Activated T-cell treated with anti-CD3 and anti-CD28 coated beads, Interleukin-2, amount 50 U/mL, for 4 hours (primary cell): ENCODE measurements at regions not wholly inside any gene's neighbourhood (a gene's known extent, or its start where the extent isn't known, plus 50 kb on each side); places are given as distances from the start of the nearest gene placed in this dataset.

Source experiments
- ATAC-seq, 2 donors: fragments of 200-7000 bp; cut with Tn5 transposase; one replicate each; pipeline ENCODE4 v1.10.0; 2021
- DNase-seq: peaks from one replicate; pipeline ENCODE4 v3.0.0-alpha.2; 2020
- H3K27me3 Mint-ChIP-seq: one replicate; pipeline ENCODE4 v1.8.0; 2021; ENCODE audit warnings: low read depth, mixed read lengths
- H3K36me3 Mint-ChIP-seq: one replicate; pipeline ENCODE4 v1.8.0; 2022; ENCODE audit warnings: mixed read lengths; ENCODE audit not compliant: insufficient read depth
- H3K4me1 Mint-ChIP-seq: one replicate; pipeline ENCODE4 v1.8.0; 2021; ENCODE audit warnings: low read depth, mixed read lengths
- H3K4me3 Mint-ChIP-seq: one replicate; pipeline ENCODE4 v1.8.0; 2021; ENCODE audit warnings: mild to moderate bottlenecking, moderate library complexity, mixed read lengths
- H3K9me3 Mint-ChIP-seq: one replicate; pipeline ENCODE4 v1.8.0; 2021; ENCODE audit warnings: mixed read lengths

DNA sequence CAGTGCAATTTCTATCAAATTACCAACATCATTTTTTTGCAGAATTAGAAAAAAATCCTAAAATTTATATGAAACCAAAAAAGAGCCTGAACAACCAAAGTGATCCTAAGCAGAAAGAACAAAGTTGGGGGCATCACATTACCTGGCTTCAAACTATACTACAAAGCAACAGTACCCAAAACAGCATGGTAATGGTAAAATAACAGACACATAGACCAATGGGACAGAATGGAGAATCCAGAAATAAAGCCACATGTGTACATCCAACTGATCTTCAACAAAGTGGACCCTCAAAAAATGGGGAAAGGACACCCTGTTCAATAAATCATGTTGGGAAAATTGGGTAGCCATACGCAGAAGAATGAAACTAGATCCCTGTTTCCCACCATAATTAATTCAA, 245.7 kb upstream of the CTAGE1 start:
- no peak overlapping the region for H3K4me3 Mint-ChIP-seq
- peaks cover 14% of the 10 kb centered on the region for H3K9me3 Mint-ChIP-seq
- H3K4me1 Mint-ChIP-seq: no peaks in the 10 kb centered on the region
- no peaks in the 10 kb centered on the region for H3K36me3 Mint-ChIP-seq
- no peak for ATAC-seq
- H3K27me3 Mint-ChIP-seq: no peaks in the 10 kb centered on the region
- DNase-seq: no peak

DNA sequence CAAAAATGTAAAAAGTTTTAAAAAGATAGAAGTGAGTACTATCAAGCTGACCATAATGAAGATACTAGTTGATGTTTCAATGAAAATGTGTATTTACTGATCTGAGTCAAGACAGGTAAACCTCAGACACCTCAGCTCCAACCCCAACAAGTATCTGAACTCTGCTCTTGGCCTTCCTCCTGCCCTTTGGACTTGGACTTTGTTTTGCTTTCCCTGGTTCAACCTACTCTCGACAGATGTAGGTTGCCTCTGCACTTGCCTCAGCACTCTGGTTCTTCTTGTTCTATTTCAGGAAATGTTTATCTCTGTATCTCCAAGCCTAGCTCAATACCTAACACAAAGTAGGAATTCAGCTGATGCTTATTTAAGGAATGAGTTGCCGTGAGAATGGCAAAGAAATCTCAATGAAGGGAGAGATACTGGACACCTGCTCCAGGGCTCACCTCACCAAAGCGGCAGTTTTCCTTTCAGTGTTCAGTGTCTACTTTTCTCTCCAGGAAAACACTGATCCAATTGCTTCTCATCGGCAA, 248.8 kb upstream of the CTAGE1 start:
- DNase-seq: no peak
- Mint-ChIP-seq H3K9me3 (peaks cover 9% of the 10 kb centered on the region), H3K4me1 (no peaks in the 10 kb centered on the region), H3K36me3 (no peaks in the 10 kb centered on the region), H3K4me3 (no peak overlapping the region), H3K27me3 (no peaks in the 10 kb centered on the region)
- no peak for ATAC-seq

DNA sequence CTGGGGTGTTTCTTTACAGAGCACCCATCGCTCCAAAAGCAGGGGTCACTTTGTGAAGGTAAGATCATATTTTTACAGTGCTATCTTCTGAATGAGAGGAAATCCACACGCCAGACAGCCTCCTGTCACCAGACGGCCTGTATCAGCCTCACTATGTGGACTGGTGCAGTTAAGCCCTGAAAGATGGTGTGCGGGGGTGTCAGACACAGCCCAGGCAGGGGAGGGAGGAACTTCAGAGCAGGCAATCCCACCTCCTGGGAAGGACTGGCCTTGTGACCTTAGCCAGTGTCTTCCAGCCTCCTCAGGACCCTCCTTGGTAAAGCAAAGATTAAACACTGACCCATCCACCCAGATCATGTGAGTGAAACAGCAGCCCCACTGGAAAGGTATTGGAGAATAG, 249.4 kb upstream of the CTAGE1 start:
- Mint-ChIP-seq H3K4me3 (no peak overlapping the region), H3K4me1 (no peaks in the 10 kb centered on the region), H3K27me3 (no peaks in the 10 kb centered on the region), H3K36me3 (no peaks in the 10 kb centered on the region), H3K9me3 (peaks cover 9% of the 10 kb centered on the region)
- ATAC-seq: no peak
- no peak for DNase-seq

DNA sequence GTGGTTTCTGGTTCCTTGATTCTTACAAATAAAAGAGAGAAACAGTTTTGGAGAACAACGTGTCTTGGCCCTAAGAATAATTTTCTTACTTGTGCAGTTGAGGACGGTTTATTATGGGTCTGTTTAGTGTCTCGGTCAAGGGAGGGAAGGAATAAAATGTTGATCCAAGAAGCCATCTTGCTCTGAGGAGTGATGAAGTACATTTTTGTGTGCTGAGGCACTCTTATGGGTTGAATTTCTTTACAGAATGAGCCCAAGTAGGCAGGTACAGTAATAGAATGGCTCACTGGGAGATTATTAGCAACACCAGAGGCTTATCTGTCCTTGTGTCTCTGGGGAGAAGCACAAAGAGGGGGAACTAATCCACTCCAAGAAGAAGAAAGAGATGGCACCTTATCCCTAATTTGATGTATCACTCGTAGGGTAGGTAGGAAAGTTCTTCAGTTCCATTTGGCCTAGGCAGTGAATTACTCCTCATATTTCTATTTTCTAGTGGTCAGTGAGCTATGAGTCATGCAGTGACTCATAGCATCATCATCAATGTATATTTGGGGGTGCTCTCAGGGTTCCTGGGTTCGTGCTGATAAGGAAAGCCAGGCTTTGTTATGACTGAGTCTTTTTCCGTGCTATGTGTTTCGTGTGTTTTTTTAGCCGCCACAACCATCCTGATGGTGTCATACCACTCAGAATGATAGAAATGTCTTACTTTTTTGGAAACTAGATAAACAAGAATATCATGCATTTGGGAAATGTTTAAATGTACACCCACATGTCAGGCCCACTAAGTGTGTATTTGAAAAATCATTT, 250.1 kb upstream of the CTAGE1 start:
- DNase-seq (no peak), ATAC-seq (no peak)
- no peak overlapping the region for H3K4me3 Mint-ChIP-seq
- H3K27me3 Mint-ChIP-seq: no peaks in the 10 kb centered on the region
- peaks cover 9% of the 10 kb centered on the region for H3K9me3 Mint-ChIP-seq
- no peaks in the 10 kb centered on the region for H3K36me3 Mint-ChIP-seq
- H3K4me1 Mint-ChIP-seq: no peaks in the 10 kb centered on the region

DNA sequence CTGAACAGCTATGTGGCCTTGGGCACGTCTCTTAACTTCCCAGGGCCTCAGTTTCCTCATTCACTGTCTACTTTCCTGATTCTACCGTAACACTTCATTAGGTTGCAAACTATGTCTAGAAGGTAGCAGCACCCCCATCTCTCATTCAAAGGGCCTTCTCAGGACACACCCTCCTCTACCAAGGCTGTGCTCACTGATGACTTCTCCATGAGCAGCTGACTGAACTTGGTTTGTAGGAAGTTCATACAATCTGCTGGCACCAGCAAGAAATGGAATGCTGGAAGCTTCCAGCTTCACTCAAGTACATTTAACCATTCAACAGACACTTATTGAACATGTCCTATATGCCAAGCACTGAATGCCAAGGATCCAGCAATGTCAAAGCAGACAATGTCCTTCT, 250.8 kb upstream of the CTAGE1 start:
- Mint-ChIP-seq H3K27me3 (no peaks in the 10 kb centered on the region), H3K9me3 (peaks cover 4% of the 10 kb centered on the region), H3K4me1 (no peaks in the 10 kb centered on the region), H3K36me3 (no peaks in the 10 kb centered on the region), H3K4me3 (no peak overlapping the region)
- no peak for ATAC-seq
- no peak for DNase-seq

DNA sequence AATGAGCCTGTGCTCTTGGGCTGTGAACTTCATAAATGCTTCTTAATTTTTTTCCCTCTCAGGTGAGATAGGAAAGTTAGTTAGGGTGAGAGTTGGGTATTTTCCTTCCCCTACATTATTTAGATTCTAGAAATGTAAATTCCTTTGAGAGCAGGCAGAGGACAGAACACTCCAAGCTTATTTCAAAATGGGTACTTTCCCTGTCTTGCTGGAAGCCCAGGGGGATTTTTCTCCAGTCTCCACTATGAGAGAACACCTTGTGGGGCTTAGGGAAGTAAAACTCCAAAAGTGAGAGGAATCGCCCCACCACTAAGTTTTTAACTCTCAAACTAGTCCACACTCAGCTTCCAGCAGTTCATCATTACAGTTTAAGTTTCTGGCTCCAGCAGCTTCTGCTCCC, 253.2 kb upstream of the CTAGE1 start:
- no peak for DNase-seq
- no peaks in the 10 kb centered on the region for H3K27me3 Mint-ChIP-seq
- no peaks in the 10 kb centered on the region for H3K9me3 Mint-ChIP-seq
- H3K4me1 Mint-ChIP-seq: no peaks in the 10 kb centered on the region
- no peak overlapping the region for H3K4me3 Mint-ChIP-seq
- ATAC-seq: no peak
- H3K36me3 Mint-ChIP-seq: no peaks in the 10 kb centered on the region

DNA sequence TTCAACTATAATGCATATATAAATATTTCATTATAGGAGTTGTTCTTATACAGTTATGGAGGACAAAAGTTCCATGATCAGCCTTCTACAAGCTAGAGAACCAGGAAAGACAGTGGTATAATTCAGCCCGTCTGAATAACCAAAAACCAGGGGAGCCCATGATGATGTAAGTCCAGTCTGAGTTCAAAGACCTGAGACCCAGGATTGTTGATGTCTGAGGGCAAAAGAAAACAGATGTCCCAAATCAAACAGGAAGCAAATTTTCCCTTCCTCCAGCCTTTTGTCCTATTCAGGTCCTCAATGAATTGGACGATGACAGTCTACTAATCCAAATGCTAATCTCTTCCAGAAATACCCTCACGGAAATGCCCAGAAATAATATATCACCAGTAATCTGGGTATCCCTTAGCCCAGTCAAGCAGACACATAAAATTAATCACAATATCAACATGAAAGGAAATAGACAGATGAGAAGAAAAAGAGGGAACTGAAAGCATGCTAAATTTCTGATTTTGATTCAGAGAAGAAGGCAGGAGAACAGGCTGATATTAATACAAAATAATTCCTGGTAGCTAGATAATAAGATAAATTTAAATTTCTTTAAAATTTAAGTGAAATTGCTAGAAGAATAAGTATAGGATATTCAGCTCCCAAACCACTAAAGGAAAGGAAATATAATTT, 255.6 kb upstream of the CTAGE1 start:
- H3K9me3 Mint-ChIP-seq: no peaks in the 10 kb centered on the region
- H3K27me3 Mint-ChIP-seq: no peaks in the 10 kb centered on the region
- H3K4me3 Mint-ChIP-seq: no peak overlapping the region
- H3K4me1 Mint-ChIP-seq: no peaks in the 10 kb centered on the region
- no peak for ATAC-seq
- no peaks in the 10 kb centered on the region for H3K36me3 Mint-ChIP-seq
- no peak for DNase-seq

DNA sequence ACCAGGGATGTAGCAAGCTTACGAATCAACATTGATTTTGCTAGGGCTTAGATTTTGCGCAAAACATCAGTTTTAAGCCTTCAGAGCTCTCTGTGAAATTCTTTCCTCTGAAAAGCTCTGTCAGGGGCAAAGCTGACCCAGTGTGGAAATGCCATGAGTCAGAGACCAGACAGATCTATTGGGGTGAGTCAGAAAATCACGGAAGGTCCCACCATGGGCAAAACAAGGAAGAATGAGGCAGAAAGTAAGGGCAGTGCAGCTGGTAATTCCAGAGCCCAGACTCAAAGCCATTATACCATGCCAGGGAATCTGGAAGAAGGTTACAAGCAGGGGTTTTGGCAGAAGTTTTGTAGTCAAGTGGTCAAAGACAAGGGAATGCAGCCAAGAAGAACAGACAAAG, 256.6 kb upstream of the CTAGE1 start:
- Mint-ChIP-seq H3K9me3 (no peaks in the 10 kb centered on the region), H3K36me3 (no peaks in the 10 kb centered on the region), H3K4me3 (no peak overlapping the region), H3K4me1 (no peaks in the 10 kb centered on the region), H3K27me3 (no peaks in the 10 kb centered on the region)
- ATAC-seq (no peak), DNase-seq (no peak)

DNA sequence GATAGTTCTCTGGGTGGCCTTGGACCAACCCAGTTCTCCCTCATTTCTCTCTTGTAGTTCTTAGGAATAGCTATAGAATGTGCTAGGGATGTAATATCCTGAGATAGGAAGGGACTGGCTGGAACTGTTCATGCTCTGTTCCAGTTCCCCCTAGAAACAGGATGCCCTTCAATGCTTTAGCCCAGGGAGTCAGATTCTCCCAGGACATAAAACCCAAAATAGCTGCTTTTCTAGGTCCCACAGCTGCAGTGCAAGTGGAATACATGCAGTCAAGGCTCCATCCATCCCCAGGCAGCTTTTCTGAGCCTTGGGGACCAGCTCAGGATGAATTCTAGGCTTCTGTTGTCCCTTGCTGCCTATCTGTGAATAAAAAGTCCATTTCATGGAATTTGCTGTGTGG, 257.3 kb upstream of the CTAGE1 start:
- DNase-seq: no peak
- no peak for ATAC-seq
- Mint-ChIP-seq H3K36me3 (no peaks in the 10 kb centered on the region), H3K4me1 (no peaks in the 10 kb centered on the region), H3K27me3 (no peaks in the 10 kb centered on the region), H3K4me3 (no peak overlapping the region), H3K9me3 (no peaks in the 10 kb centered on the region)

DNA sequence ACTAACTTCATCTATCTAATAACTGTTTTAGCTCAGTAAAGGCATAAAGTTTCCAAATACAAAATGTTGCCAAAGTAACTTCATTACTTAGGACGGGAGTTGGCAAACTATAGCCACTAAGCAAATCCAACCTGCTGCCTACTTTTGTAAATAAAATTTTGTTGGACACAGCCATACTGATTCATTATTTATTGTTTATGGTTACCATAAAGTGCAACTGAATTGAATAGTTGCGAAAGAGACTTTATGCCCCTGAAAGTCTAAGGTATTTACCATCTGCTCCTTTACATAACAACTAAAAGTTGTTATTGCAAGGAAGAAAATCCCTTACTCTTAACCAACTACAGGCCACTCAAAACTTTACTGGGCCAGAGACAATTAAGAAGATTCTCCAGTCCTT, 256.7 kb upstream of the RBBP8 start:
- no peak for ATAC-seq
- no peaks in the 10 kb centered on the region for H3K9me3 Mint-ChIP-seq

DNA sequence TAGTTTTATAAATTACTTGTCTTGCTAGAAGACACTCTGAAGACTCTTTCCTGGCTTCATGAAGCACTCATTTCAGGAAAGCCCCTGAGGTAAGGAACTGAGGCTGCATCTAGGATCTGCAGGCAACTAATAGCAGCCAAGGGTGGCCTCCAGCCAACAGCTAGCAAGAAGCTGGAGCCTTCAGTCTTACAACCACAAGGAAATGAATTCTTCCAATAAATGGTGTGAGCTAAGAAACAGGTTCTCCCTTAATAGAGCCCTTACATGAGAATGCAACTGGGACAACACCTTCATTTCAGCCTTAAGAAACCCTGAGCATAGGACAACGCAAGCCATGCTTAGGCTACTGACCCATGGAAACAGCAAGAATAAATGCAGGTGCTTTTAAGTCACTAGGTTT, 254.6 kb upstream of the RBBP8 start:
- Mint-ChIP-seq H3K4me1 (no peaks in the 10 kb centered on the region), H3K4me3 (no peak overlapping the region), H3K27me3 (peaks cover 2% of the 10 kb centered on the region), H3K9me3 (no peaks in the 10 kb centered on the region), H3K36me3 (no peaks in the 10 kb centered on the region)
- DNase-seq (no peak), ATAC-seq (no peak)

More for the DNA sequence above, 256.7 kb upstream of the RBBP8 start:
- Mint-ChIP-seq H3K4me1 (no peaks in the 10 kb centered on the region), H3K4me3 (no peak overlapping the region), H3K27me3 (peaks cover 2% of the 10 kb centered on the region), H3K36me3 (no peaks in the 10 kb centered on the region)
- DNase-seq: no peak

DNA sequence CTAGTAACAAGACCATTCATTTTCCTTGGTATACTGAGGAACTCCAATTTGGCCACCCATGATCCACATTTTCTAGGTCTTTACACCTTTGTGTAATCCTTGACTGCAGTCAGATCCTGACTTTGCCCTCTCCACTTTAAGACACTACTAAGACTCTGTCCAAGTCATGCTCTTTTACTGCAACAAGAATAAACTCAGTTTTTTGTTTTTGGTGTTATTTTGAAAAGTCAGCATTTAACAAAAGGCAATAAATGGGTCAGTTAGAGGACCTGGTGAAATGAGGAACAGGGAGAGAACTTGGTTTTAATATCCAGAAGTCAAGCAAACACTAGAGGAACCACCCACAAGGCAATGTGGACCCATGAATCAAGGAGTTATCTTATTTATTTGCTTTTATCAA, 252.2 kb upstream of the RBBP8 start:
- H3K27me3 Mint-ChIP-seq: peaks cover 4% of the 10 kb centered on the region
- ATAC-seq: no peak
- no peak overlapping the region for H3K4me3 Mint-ChIP-seq
- H3K36me3 Mint-ChIP-seq: no peaks in the 10 kb centered on the region
- DNase-seq: no peak
- no peaks in the 10 kb centered on the region for H3K4me1 Mint-ChIP-seq
- no peaks in the 10 kb centered on the region for H3K9me3 Mint-ChIP-seq

DNA sequence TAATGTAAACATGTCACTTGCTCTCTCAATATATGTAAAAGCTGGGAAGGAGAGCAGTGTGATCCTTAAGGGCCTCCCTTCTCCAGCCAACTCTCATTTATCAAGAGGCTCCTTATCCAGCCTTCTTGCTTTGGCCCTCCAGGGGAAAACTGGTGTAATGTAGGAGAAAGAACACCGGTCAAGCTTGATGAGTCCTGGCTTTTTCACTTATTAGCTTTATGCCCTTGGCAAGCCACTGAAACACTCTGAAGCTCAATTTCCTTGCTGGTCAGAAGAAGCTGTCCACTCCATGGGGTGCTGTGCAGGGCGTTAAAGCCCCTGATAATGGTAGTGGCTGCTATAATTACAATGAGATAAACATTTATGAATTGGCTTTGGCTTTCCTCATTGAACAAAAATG, 251.2 kb upstream of the RBBP8 start:
- no peak overlapping the region for H3K4me3 Mint-ChIP-seq
- DNase-seq (no peak), ATAC-seq (no peak)
- H3K9me3 Mint-ChIP-seq: no peaks in the 10 kb centered on the region
- peaks cover 4% of the 10 kb centered on the region for H3K27me3 Mint-ChIP-seq
- no peaks in the 10 kb centered on the region for H3K36me3 Mint-ChIP-seq
- H3K4me1 Mint-ChIP-seq: no peaks in the 10 kb centered on the region

DNA sequence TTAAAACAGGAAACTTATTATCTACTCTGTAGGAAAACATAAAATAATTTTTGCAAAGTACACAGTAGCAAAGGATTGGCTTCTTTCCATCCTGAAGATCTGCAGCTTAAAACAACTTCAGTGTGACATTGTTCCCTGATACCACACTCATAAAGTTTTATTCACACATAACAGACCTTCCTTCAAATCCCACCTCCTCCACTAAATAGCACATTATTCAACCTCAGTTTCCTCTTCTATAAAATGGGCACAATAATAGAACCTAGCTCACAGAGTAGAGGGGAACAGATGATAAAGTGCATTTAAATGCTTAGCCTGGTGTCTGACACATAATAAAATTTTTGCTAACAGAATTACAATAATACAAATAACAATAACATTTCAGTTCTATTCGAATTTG, 250.4 kb upstream of the RBBP8 start:
- H3K4me3 Mint-ChIP-seq: no peak overlapping the region
- no peak for ATAC-seq
- no peaks in the 10 kb centered on the region for H3K36me3 Mint-ChIP-seq
- no peaks in the 10 kb centered on the region for H3K9me3 Mint-ChIP-seq
- no peak for DNase-seq
- peaks cover 4% of the 10 kb centered on the region for H3K27me3 Mint-ChIP-seq
- H3K4me1 Mint-ChIP-seq: no peaks in the 10 kb centered on the region

DNA sequence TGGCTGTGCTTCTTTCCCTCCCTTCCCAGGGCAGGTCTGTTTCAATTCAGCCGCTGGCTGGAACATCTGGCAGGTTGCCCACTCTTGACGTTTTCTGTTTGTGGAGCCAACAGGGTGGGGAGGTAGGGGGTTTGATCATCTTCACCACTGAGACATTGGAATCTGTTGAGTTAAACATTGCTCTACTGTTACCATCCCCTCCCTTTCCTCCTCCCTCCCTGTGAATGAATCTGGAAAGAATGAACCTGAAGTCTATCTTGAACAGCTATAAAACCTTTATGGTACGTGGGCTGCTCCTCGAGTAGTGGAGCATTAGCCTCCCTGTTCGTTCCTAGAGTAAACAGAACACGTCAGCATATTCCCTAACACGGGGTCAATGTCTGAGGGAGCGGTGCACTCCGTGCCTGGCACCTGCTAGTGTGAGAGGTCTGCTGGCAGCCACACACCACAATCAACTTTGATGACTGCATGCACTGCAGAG, 249.9 kb upstream of the RBBP8 start:
- Mint-ChIP-seq H3K27me3 (peaks cover 4% of the 10 kb centered on the region), H3K4me3 (no peak overlapping the region), H3K4me1 (no peaks in the 10 kb centered on the region), H3K36me3 (no peaks in the 10 kb centered on the region), H3K9me3 (no peaks in the 10 kb centered on the region)
- DNase-seq (no peak), ATAC-seq (no peak)
